Loucy (cell line): ENCODE measurements at regions not wholly inside any gene's neighbourhood (a gene's known extent, or its start where the extent isn't known, plus 50 kb on each side); places are given as distances from the start of the nearest gene placed in this dataset.

Experiments
- CTCF ChIP-seq: fragments of 200-600 bp; sonication (generic); conservative IDR thresholded peaks from 2 replicates; pipeline ENCODE4 v1.5.1; 2014; ENCODE audit warnings: mild to moderate bottlenecking, antibody characterized with exemption, low read length
- EZH2phosphoT487 ChIP-seq: fragments of 200-600 bp; IDR thresholded peaks from 2 replicates; pipeline ENCODE4 v1.6.1; 2018; ENCODE audit warnings: antibody characterized with exemption, mild to moderate bottlenecking, moderate library complexity, borderline replicate concordance

DNA sequence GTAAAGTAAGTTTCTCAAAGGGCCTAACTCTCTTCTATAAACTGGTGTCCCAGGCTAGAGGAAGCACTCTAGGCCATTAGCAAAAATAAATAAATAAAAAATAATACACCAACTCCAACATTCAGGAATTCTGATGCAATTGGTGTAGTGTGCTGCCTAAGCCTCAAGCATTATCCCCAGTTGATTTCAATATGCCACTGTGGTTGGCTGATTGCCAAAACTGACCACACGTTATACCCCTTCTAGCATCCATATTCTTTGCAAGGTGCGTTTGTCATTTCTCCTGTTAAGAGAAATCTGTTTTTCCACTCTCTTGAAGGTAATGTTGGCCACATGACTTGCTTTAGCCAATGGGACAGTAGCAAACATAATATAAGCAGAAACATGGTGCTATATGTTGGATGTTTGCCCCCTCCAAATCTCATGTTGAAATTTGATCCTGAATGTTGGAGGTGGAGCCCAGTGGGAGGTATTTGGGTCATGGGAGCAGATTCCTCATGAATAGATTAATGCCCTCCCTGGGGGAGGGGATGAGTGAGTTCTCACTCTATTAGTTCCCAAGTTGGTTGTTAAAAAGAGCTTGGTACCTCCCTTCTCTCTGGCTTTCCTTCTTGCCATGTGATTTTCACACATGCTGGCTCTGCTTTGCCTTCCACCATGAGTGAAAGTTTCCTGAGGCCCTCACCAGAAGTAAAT lies 71.9 kb upstream of the PLCB4 start:
- TF ChIP-seq EZH2phosphoT487 (no peak), CTCF (no peak)
